CD1c-positive myeloid dendritic cell (primary cell): ENCODE measurements at regions not wholly inside any gene's neighbourhood (a gene's known extent, or its start where the extent isn't known, plus 50 kb on each side); places are given as distances from the start of the nearest gene placed in this dataset.
"Not testable (repeated sequence)": the region's sequence is repeated elsewhere in the genome, so short reads cannot be mapped to it uniquely, and the experiment has no call there.

Experiments used
- DNase-seq: peaks from one replicate; pipeline ENCODE4 v3.0.0-alpha.2; 2016; ENCODE audit errors: extremely low spot score

DNA sequence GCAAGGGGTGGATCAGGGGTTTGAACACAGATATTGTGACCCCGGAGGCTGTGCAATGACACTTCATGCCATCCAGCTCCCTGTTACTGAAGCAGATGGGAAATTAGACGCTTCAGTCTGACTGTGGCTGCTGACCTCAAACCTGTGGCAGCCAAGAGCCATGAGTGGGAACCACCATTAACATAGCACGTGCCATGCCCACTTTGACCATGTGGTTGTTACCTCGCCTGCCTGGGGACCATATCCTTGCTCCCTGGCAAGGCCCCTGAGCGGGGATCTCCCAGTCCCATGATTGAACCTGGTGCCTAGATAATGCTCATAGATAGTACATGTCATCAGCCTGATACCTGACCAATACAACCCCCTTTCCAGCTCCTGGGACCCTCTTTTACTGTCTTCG lies 68.9 kb downstream of the CYP26B1 start:
- no peak for DNase-seq

DNA sequence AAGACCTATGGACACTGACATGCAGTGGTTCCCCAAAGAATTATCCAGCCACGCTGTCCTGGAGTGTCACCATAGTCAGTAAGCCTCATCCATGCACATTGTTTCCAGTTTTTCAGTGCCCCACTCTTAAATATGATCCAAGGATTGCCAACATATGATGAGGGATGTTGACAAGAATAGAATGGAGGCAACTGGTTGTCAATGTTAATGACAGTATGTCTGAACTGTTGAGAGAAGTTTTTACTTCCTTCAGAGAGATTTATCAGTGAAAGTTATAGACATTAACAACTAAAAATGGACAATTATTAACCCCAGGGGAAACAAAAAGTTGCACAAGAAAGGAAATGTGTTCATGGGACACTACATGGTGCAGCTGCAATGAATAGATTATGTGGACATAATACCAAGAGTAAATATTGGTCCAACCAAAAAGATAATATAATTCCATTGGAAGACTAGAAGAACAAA lies 69.9 kb downstream of the CYP26B1 start:
- DNase-seq: no peak

DNA sequence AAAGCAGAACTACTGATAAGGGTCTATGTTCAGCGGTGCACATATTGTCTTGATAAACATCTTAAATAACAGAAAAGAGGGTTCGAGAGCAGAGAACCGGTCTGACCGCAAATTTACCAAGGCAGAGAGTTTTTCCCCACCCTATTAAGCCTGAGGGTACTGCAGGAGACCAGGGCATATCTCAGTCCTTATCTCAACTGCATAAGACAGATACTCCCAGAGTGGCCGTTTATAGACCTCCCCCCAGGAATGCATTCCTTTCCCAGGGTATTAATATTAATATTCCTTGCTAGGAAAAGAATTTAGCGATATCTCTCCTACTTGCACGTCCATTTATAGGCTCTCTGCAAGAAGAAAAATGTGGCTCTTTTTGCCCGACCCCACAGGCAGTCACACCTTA lies 74.3 kb downstream of the CYP26B1 start:
- not testable (repeated sequence) for DNase-seq

DNA sequence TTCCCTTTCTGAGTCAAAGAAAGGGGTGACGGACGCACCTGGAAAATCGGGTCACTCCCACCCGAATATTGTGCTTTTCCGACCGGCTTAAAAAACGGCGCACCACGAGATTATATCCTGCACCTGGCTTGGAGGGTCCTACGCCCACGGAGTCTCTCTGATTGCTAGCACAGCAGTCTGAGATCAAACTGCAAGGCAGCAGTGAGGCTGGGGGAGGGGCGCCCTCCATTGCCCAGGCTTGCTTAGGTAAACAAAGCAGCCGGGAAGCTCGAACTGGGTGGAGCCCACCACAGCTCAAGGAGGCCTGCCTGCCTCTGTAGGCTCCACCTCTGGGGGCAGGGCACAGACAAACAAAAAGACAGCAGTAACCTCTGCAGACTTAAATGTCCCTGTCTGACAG lies 83.5 kb downstream of the CYP26B1 start:
- DNase-seq: not testable (repeated sequence)

DNA sequence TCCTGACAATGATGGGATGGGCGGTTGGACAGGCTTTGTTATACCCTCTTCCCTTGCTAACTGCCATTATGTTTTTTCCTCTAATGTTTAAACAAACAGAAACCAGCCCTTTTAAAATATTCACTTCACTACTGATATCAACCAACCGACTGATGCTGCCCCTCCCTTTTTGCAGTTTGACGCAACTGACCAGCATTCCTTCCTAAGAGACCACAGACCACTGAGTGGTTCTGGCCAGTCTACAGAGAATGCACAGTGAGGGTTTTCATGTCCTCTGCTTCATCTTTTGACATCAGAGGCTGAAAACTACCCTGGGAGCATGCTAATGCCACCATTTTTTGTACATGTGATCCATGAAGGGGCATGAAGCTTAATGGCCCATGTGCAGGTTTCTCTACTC lies 85.3 kb downstream of the CYP26B1 start:
- DNase-seq: no peak

DNA sequence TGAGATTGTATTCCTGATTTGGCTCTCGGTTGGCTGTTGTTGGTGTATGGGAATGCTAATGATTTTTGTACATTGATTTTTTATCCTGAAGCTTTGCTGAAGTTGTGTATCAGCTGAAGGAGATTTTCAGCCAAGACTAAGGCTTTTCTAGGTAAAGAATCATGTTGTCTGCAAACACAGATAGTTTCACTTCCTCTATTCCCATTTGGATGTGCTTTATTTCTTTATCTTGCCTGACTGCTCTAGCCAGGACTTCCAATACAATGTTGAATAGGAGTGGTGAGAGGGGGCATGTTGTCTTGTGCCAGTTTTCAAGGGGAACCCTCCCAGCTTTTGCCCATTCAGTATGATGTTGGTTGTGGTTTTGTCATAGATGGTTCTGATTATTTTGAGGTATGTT lies 90.4 kb downstream of the CYP26B1 start:
- no peak for DNase-seq

DNA sequence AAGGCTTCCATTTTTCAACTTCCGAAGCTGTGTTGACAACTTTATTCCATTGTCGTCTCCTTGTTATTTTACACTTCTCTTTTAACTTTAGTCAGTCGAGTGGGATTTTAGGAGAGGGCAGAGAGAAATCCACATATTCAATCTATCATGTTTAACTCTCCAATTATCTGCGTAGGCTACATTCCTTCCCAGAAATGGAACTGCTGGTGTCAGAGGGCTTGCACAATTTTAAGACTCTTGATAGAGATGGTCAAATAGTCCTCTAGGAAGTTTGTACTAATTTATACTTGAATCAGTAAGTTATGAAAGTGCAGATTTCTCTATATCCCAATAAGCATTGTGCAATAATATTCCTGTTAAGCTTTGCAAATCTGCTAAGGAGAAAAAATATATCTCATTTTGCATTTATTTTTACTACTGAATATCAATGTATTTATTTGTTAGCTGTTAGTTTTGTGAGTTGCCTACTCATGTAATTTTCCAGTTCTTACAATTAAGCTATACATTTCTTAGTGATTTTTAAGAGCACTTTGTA lies 95.6 kb downstream of the CYP26B1 start:
- DNase-seq: no peak

DNA sequence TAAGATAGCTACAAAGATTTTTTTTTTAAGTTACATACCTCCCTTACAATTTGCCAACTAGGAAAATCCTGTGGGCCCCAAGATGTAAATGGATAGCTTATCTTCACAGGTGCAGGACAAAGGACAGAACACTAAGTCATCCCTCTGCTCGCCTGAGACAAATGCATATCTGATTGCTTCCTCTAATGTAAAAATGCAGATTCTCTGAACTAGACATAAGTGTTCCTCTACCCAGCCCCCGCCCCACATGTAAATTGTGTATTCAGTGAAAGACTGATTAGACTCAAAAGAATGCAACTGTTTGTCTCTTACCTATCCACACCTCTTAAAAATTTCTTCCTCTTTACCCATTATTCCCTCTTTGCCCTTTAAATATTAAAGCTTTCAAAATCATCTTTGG lies 96.5 kb downstream of the CYP26B1 start:
- DNase-seq: no peak

GRCh38 chr2:72050734-72051133 lies 96.9 kb downstream of the CYP26B1 start:
- no peak for DNase-seq

- DNase-seq: no peak
These were observed 98.7 kb downstream of the CYP26B1 start for GRCh38 chr2:72048881-72049477.

DNA sequence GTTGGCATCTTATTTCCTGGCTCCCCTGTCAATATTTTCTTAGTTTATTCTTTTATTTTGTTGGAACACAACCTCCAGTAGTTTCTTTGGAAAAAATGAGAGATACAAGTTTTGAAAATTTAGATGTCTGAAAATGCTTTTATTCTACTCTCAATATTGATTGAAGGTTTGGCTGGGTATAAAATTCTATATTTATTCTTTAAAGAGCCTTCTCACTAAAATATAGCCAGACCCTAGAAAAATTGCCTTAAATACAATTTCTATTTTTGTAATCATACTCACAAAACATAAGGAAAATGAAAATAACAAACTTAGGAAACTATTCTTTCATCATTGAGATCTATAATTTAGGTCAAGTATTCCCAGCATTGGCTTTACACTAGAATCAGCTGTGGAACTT lies 103.7 kb downstream of the CYP26B1 start:
- no peak for DNase-seq

DNA sequence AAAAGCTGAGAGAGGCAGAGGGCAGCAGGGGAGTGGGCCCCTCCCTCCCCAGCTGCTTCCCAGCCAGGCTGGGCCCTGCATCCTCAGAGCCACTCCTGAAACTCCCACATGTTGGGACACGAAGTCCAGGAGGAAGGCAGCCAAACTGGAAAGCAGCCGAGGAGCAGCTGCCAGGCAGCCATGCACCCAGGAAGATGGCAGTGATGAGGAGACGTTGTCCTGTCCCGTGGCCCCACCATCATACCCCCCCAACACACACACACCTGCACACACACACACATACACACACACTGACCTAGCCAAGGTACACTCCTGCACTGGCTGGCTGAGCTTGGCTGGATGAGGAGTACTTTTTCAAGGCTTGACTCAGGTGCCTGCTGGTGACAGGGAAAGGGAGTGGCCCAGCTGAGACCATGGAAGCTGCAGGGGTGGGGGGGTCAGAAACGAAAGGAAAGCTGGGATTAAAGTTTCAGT lies 106.0 kb downstream of the CYP26B1 start:
- DNase-seq: no peak

DNA sequence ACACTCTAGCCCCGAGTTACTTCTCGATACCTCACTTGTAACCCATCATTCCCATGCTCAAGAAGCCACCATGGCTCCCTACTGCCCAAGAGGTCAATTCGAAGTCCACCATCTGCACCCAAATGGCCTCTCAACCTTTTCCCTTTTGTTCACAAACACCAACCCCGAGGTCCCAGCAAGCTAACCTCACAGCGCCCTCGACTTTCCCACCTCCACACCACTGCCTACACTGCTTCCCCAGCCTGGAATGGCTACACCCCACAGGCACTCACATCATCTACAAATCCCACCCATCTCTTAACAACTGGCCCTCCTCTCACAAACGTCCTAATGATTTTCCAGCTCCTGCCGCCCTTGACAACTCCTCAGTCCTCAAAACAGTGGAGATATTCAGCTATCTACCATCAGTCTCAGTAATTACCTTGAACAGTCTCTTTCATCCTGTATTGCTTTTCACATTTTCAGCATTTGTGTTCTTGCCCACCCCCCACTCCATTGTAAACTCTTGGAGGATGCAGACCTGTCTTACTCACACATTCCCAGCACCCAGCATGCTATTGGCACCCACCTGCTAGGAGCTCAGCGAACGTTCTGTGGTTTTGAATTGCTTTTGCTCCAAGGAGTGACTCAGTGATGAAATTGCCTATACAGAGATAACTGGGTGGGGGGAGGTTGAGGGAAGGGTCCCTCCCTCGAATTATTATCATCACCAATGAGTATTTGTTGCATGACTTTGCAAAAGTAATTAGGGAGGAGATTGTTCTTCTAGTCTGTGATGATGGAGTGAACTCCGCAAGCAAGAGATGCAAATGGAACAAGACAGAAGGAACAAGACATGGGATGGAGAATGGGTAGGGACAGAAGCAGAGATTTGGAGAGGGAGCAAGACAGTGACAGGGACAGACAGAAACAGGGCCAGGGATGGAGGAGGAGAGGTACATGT lies 106.8 kb downstream of the CYP26B1 start:
- DNase-seq: no peak

DNA sequence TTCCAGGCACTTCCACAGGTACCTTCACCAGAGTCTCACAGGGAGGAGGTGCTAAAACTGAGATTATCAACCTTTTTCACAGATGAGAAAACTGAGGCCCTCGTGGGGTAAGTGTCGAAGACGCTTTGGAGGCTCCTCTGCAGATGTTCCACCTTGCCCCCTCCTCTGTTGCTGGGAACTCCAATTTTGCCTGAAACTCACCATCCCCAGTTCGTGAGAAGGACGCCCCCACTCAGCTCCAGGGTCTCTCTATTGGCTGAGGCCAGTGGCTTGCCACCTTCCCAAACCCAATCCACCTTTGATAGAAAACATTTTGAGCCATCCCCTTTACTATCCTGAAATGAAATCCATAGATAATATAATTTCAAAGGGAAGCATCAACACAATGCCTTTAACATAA lies 109.1 kb downstream of the CYP26B1 start:
- no peak for DNase-seq

DNA sequence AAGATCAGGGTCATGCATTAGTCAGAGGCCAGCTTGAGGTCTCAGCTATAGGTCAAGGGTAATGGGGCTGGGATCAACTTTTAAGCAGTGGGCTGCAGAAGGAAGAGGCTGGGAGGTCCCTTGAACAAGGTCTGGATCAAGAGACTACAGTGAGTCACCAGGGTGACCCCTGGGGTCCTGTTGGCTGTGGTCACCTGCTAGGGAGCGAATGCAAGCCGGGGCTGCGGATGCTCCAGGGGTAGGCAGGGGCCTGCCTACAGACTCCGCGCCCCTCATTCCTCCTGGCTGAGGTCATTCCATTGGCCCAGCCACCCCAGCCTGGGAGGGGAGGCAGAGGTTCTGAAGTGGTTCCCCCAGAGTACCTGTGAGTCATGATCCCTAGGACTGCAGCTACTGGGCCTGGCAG lies 110.4 kb downstream of the CYP26B1 start:
- DNase-seq: no peak

DNA sequence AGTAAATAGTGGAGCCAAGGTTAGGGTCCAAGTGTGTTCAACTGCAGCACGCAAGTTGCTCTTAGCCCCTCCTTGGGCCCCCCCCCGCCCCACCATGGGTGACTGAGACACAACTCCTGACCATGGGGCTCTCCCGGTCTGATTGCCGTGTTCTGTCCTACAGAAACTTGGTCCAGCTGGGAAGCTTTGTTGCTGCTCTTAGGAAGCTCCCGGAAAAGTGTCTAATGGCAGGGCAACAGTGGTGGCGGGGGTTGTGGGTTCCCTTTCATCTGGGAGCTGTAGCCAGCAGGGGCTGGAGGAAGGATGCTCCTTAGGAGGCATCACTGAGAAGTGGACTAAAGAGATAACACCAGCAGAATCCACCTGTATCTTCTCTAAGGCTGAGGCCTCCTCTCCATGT lies 111.1 kb downstream of the CYP26B1 start:
- DNase-seq: no peak

GRCh38 chr2:72036173-72036545 lies 111.5 kb downstream of the CYP26B1 start:
- no peak for DNase-seq

- no peak for DNase-seq
These were observed 112.0 kb downstream of the CYP26B1 start for GRCh38 chr2:72035518-72036172.

GRCh38 chr2:72034353-72035095 lies 113.1 kb downstream of the CYP26B1 start:
- DNase-seq: no peak

DNA sequence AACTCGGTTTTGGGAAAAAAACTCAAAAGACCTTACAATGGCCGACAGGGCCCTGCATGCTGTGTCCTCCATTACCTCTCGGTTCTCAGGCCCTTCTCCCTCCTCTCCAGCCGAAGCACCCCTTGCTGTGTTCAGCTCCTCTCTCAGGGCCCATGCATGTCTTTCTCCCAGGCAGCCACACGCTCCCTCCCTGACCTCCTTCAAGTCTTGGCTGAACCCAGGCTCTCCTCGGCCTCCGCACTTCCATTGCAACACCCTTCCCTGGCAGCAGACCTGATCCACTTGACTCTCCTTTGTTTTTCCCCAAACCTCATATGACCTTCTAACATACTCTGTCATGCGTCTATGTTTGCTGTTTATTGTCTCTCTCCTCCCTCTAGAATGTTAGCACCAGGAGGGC lies 114.0 kb downstream of the CYP26B1 start:
- DNase-seq: no peak

GRCh38 chr2:72032481-72033041 lies 115.1 kb downstream of the CYP26B1 start:
- DNase-seq: no peak
